ENCODE measurements at regions not wholly inside any gene's neighbourhood (a gene's known extent, or its start where the extent isn't known, plus 50 kb on each side); places are given as distances from the start of the nearest gene placed in this dataset.

DNA sequence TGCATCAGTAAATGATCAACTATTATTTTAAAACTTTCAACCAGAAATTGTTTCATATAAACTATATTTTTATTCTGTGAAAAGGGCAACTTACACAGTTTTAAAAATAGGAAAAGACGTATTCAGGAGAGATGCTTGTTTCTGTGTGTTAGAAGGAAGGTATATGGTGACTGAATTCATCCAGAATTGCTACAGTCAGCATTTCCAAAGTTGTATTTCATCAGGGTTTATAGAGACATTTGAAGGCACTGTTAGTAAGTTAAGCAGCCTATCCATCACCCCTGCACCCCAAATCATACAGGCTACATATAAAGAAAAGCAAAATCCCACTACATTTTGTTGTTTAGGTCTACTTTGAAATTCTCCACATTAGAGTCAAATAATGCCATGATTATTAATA lies 716.0 kb downstream of the KCTD16 start:
- TF ChIP-seq POLR2A (IDR thresholded peaks at IDR 0.05; ENCODE audit: low read depth, low read length): no peak
- TF ChIP-seq POLR2AphosphoS5 (IDR thresholded peaks at IDR 0.05; ENCODE audit: low read depth, low read length): no peak
- no peak for TF ChIP-seq TAF1 (IDR thresholded peaks at IDR 0.05; ENCODE audit: borderline replicate concordance, low read depth, low read length)
